Rectal smooth muscle tissue (tissue), 1 donor: ENCODE measurements at regions not wholly inside any gene's neighbourhood (a gene's known extent, or its start where the extent isn't known, plus 50 kb on each side); places are given as distances from the start of the nearest gene placed in this dataset.

Experiments
- H3K27ac ChIP-seq: one replicate; pipeline ENCODE4 v1.7.0; 2013; ENCODE audit warnings: low read depth, low read length, inconsistent platforms
- H3K27me3 ChIP-seq: one replicate; pipeline ENCODE4 v1.7.0; 2013; ENCODE audit warnings: low read length; ENCODE audit not compliant: control insufficient read depth, insufficient read depth
- H3K36me3 ChIP-seq: one replicate; pipeline ENCODE4 v1.7.0; 2013; ENCODE audit warnings: low read length; ENCODE audit not compliant: control insufficient read depth, insufficient read depth
- H3K4me1 ChIP-seq: one replicate; pipeline ENCODE4 v1.7.0; 2013; ENCODE audit warnings: low read length; ENCODE audit not compliant: control insufficient read depth, insufficient read depth
- H3K4me3 ChIP-seq: one replicate; pipeline ENCODE4 v1.7.0; 2013; ENCODE audit warnings: low read length
- H3K9ac ChIP-seq: one replicate; pipeline ENCODE4 v1.7.0; 2013; ENCODE audit warnings: low read length

- H3K27ac ChIP-seq: no peak overlapping the region
- no peaks in the 10 kb centered on the region for H3K4me1 ChIP-seq
- no peak overlapping the region for H3K4me3 ChIP-seq
- no peak overlapping the region for H3K9ac ChIP-seq
- no peaks in the 10 kb centered on the region for H3K36me3 ChIP-seq
- no peaks in the 10 kb centered on the region for H3K27me3 ChIP-seq
These were observed 159.3 kb upstream of the NEBL start for GRCh38 chr10:21056461-21056860.

GRCh38 chr10:21055339-21056135 is 158.4 kb upstream of the NEBL start:
- Histone ChIP-seq H3K4me3 (no peak overlapping the region), H3K4me1 (no peaks in the 10 kb centered on the region), H3K27me3 (no peaks in the 10 kb centered on the region), H3K36me3 (no peaks in the 10 kb centered on the region), H3K27ac (no peak overlapping the region), H3K9ac (no peak overlapping the region)

GRCh38 chr10:21053953-21054690 is 157.0 kb upstream of the NEBL start:
- no peaks in the 10 kb centered on the region for H3K27me3 ChIP-seq
- no peak overlapping the region for H3K27ac ChIP-seq
- no peak overlapping the region for H3K9ac ChIP-seq
- no peak overlapping the region for H3K4me3 ChIP-seq
- H3K4me1 ChIP-seq: no peaks in the 10 kb centered on the region
- H3K36me3 ChIP-seq: no peaks in the 10 kb centered on the region

- Histone ChIP-seq H3K4me3 (no peak overlapping the region), H3K4me1 (no peaks in the 10 kb centered on the region), H3K36me3 (no peaks in the 10 kb centered on the region), H3K27me3 (no peaks in the 10 kb centered on the region), H3K9ac (no peak overlapping the region), H3K27ac (no peak overlapping the region)
These were observed 155.6 kb upstream of the NEBL start for GRCh38 chr10:21052709-21053104.

- Histone ChIP-seq H3K36me3 (no peaks in the 10 kb centered on the region), H3K9ac (no peak overlapping the region), H3K27ac (no peak overlapping the region), H3K27me3 (no peaks in the 10 kb centered on the region), H3K4me1 (no peaks in the 10 kb centered on the region), H3K4me3 (no peak overlapping the region)
These were observed 155.1 kb upstream of the NEBL start for GRCh38 chr10:21052072-21052708.

GRCh38 chr10:21049482-21049881 is 152.4 kb upstream of the NEBL start:
- no peaks in the 10 kb centered on the region for H3K36me3 ChIP-seq
- H3K4me3 ChIP-seq: no peak overlapping the region
- H3K4me1 ChIP-seq: no peaks in the 10 kb centered on the region
- H3K27ac ChIP-seq: no peak overlapping the region
- H3K9ac ChIP-seq: no peak overlapping the region
- no peaks in the 10 kb centered on the region for H3K27me3 ChIP-seq

- no peak overlapping the region for H3K27ac ChIP-seq
- no peaks in the 10 kb centered on the region for H3K36me3 ChIP-seq
- H3K4me3 ChIP-seq: no peak overlapping the region
- no peaks in the 10 kb centered on the region for H3K4me1 ChIP-seq
- no peaks in the 10 kb centered on the region for H3K27me3 ChIP-seq
- no peak overlapping the region for H3K9ac ChIP-seq
These were observed 151.0 kb upstream of the NEBL start for GRCh38 chr10:21048068-21048467.

- no peak overlapping the region for H3K27ac ChIP-seq
- H3K9ac ChIP-seq: no peak overlapping the region
- no peaks in the 10 kb centered on the region for H3K36me3 ChIP-seq
- no peaks in the 10 kb centered on the region for H3K27me3 ChIP-seq
- H3K4me1 ChIP-seq: no peaks in the 10 kb centered on the region
- H3K4me3 ChIP-seq: no peak overlapping the region
These were observed 150.4 kb upstream of the NEBL start for GRCh38 chr10:21047511-21047910.

- H3K27ac ChIP-seq: no peak overlapping the region
- no peak overlapping the region for H3K4me3 ChIP-seq
These were observed 150.0 kb upstream of the NEBL start for GRCh38 chr10:21047096-21047495.

GRCh38 chr10:21043044-21043443 is 145.9 kb upstream of the NEBL start:
- no peaks in the 10 kb centered on the region for H3K4me1 ChIP-seq
- no peak overlapping the region for H3K27ac ChIP-seq
- H3K4me3 ChIP-seq: no peak overlapping the region
- H3K9ac ChIP-seq: no peak overlapping the region
- H3K36me3 ChIP-seq: no peaks in the 10 kb centered on the region
- H3K27me3 ChIP-seq: no peaks in the 10 kb centered on the region

More at GRCh38 chr10:21047096-21047495, 150.0 kb upstream of the NEBL start:
- Histone ChIP-seq H3K36me3 (no peaks in the 10 kb centered on the region), H3K4me1 (no peaks in the 10 kb centered on the region), H3K27me3 (no peaks in the 10 kb centered on the region), H3K9ac (no peak overlapping the region)

GRCh38 chr10:21042536-21042935 is 145.4 kb upstream of the NEBL start:
- Histone ChIP-seq H3K27me3 (no peaks in the 10 kb centered on the region), H3K27ac (no peak overlapping the region), H3K4me1 (no peaks in the 10 kb centered on the region), H3K4me3 (no peak overlapping the region), H3K9ac (no peak overlapping the region), H3K36me3 (no peaks in the 10 kb centered on the region)

- H3K4me3 ChIP-seq: no peak overlapping the region
- H3K27ac ChIP-seq: no peak overlapping the region
- H3K36me3 ChIP-seq: no peaks in the 10 kb centered on the region
- H3K4me1 ChIP-seq: no peaks in the 10 kb centered on the region
- H3K27me3 ChIP-seq: no peaks in the 10 kb centered on the region
- H3K9ac ChIP-seq: no peak overlapping the region
These were observed 144.8 kb upstream of the NEBL start for GRCh38 chr10:21041763-21042458.
